ENCODE measurements at regions not wholly inside any gene's neighbourhood (a gene's known extent, or its start where the extent isn't known, plus 50 kb on each side); places are given as distances from the start of the nearest gene placed in this dataset.

GRCh38 chr4:132195176-132195575 lies 953.9 kb upstream of the PCDH10 start:
- DNase-seq (ENCODE audit: low spot score), result no peak
- H3K36me3 ChIP-seq (ENCODE audit: control insufficient read depth in 4 of 4, insufficient read depth in 3 of 4, low read depth in 1 of 4, low read length in 3 of 4), result no peaks in the 10 kb centered on the region
- H3K9me3 ChIP-seq (ENCODE audit: control insufficient read depth in 4 of 4, low read length in 3 of 4), result no peaks in the 10 kb centered on the region
- H3K27ac ChIP-seq (ENCODE audit: low read depth in 1 of 2, low read length in 2 of 2), result no peak overlapping the region
- H3K9ac ChIP-seq (ENCODE audit: low read depth in 1 of 2, low read length in 2 of 2), result no peak overlapping the region
- H3K4me1 ChIP-seq (ENCODE audit: control insufficient read depth in 4 of 4, insufficient read depth in 4 of 4, low read length in 3 of 4), result no peaks in the 10 kb centered on the region
- no peak overlapping the region for H3K4me3 ChIP-seq (ENCODE audit: low read depth in 1 of 3, low read length in 3 of 3)
- 78% methylated on average over 3 of the region's 3 CpGs for WGBS
- TF ChIP-seq TAF1 (conservative IDR thresholded peaks at IDR 0.05) (no peak), RXRA (IDR thresholded peaks at IDR 0.05) (no peak), FOXA1 (IDR thresholded peaks at IDR 0.05) (no peak), FOXA2 (IDR thresholded peaks at IDR 0.05) (no peak), NR2F2 (IDR thresholded peaks at IDR 0.05) (no peak), JUND (IDR thresholded peaks at IDR 0.05) (no peak), HNF4G (IDR thresholded peaks at IDR 0.05) (no peak), MAX (IDR thresholded peaks at IDR 0.05) (no peak), ATF3 (IDR thresholded peaks at IDR 0.05) (no peak)
- H3K27me3 ChIP-seq (ENCODE audit: control insufficient read depth in 4 of 4, insufficient read depth in 4 of 4, low read length in 3 of 4), result no peaks in the 10 kb centered on the region

- no peaks in the 10 kb centered on the region for H3K27me3 ChIP-seq (ENCODE audit: control insufficient read depth in 4 of 4, insufficient read depth in 4 of 4, low read length in 3 of 4)
- 54% methylated on average over 2 of the region's 2 CpGs for WGBS
- no peak overlapping the region for H3K9ac ChIP-seq (ENCODE audit: low read depth in 1 of 2, low read length in 2 of 2)
- DNase-seq (ENCODE audit: low spot score), result no peak
- no peak overlapping the region for H3K27ac ChIP-seq (ENCODE audit: low read depth in 1 of 2, low read length in 2 of 2)
- no peak overlapping the region for H3K4me3 ChIP-seq (ENCODE audit: low read depth in 1 of 3, low read length in 3 of 3)
- TF ChIP-seq NR2F2 (IDR thresholded peaks at IDR 0.05) (no peak), YY1 (IDR thresholded peaks at IDR 0.05) (no peak), HNF4A (conservative IDR thresholded peaks at IDR 0.05) (no peak), ATF3 (IDR thresholded peaks at IDR 0.05) (no peak), MAX (IDR thresholded peaks at IDR 0.05) (no peak), JUND (IDR thresholded peaks at IDR 0.05) (no peak), CTCF (IDR thresholded peaks at IDR 0.05; ENCODE audit: low read depth, low read length, missing input control) (no peak), SP1 (IDR thresholded peaks at IDR 0.05) (no peak), RXRA (IDR thresholded peaks at IDR 0.05) (no peak), HNF4G (IDR thresholded peaks at IDR 0.05) (no peak), ZBTB33 (IDR thresholded peaks at IDR 0.05) (no peak), EGR1 (IDR thresholded peaks at IDR 0.05; ENCODE audit: low read depth in 2 of 2) (no peak), REST (IDR thresholded peaks at IDR 0.05) (no peak)
- H3K4me1 ChIP-seq (ENCODE audit: control insufficient read depth in 4 of 4, insufficient read depth in 4 of 4, low read length in 3 of 4), result no peaks in the 10 kb centered on the region
- H3K36me3 ChIP-seq (ENCODE audit: control insufficient read depth in 4 of 4, insufficient read depth in 3 of 4, low read depth in 1 of 4, low read length in 3 of 4), result no peaks in the 10 kb centered on the region
- H3K9me3 ChIP-seq (ENCODE audit: control insufficient read depth in 4 of 4, low read length in 3 of 4), result no peaks in the 10 kb centered on the region
Observed at GRCh38 chr4:132203618-132204017, 945.5 kb upstream of the PCDH10 start.

Data from liver (tissue), 8 donors.